CD4-positive, alpha-beta T cell treated with Interleukin-10 for 1 hour (primary cell): ENCODE measurements at regions not wholly inside any gene's neighbourhood (a gene's known extent, or its start where the extent isn't known, plus 50 kb on each side); places are given as distances from the start of the nearest gene placed in this dataset.

Experiments
- DNase-seq: peaks from one replicate; pipeline ENCODE4 v3.0.0-alpha.2; 2020

- DNase-seq, result no peak
These were observed 163.5 kb downstream of the AACS start for GRCh38 chr12:125228519-125229260.

- no peak for DNase-seq
These were observed 164.8 kb downstream of the AACS start for GRCh38 chr12:125229878-125230530.

GRCh38 chr12:125233319-125233718, 168.1 kb downstream of the AACS start:
- DNase-seq, result no peak

- DNase-seq, result no peak
These were observed 174.3 kb downstream of the AACS start for GRCh38 chr12:125239563-125239962.

- no peak for DNase-seq
These were observed 175.5 kb downstream of the AACS start for GRCh38 chr12:125240717-125241116.

GRCh38 chr12:125243811-125244210, 178.6 kb downstream of the AACS start:
- no peak for DNase-seq

GRCh38 chr12:125244338-125244737, 179.1 kb downstream of the AACS start:
- DNase-seq, result no peak

GRCh38 chr12:125245581-125246557, 180.6 kb downstream of the AACS start:
- no peak for DNase-seq

GRCh38 chr12:125247477-125247876, 182.2 kb downstream of the AACS start:
- no peak for DNase-seq

- no peak for DNase-seq
These were observed 184.0 kb downstream of the AACS start for GRCh38 chr12:125249066-125249824.

GRCh38 chr12:125249932-125250331, 184.7 kb downstream of the AACS start:
- DNase-seq, result no peak

- DNase-seq, result no peak
These were observed 189.0 kb downstream of the AACS start for GRCh38 chr12:125254236-125254635.

GRCh38 chr12:125254856-125255255, 189.6 kb downstream of the AACS start:
- no peak for DNase-seq

GRCh38 chr12:125255935-125256633, 190.8 kb downstream of the AACS start:
- DNase-seq, result no peak

GRCh38 chr12:125256634-125256936, 191.3 kb downstream of the AACS start:
- no peak for DNase-seq

- no peak for DNase-seq
These were observed 194.1 kb downstream of the AACS start for GRCh38 chr12:125259178-125259867.

GRCh38 chr12:125262851-125263250, 197.6 kb downstream of the AACS start:
- no peak for DNase-seq

- DNase-seq, result no peak
These were observed 198.2 kb downstream of the AACS start for GRCh38 chr12:125263385-125263784.

- DNase-seq, result no peak
These were observed 201.9 kb downstream of the AACS start for GRCh38 chr12:125267114-125267513.

GRCh38 chr12:125269276-125269675, 204.0 kb downstream of the AACS start:
- no peak for DNase-seq

- no peak for DNase-seq
These were observed 206.7 kb downstream of the AACS start for GRCh38 chr12:125271892-125272291.
